ENCODE measurements at regions not wholly inside any gene's neighbourhood (a gene's known extent, or its start where the extent isn't known, plus 50 kb on each side); places are given as distances from the start of the nearest gene placed in this dataset.

DNA sequence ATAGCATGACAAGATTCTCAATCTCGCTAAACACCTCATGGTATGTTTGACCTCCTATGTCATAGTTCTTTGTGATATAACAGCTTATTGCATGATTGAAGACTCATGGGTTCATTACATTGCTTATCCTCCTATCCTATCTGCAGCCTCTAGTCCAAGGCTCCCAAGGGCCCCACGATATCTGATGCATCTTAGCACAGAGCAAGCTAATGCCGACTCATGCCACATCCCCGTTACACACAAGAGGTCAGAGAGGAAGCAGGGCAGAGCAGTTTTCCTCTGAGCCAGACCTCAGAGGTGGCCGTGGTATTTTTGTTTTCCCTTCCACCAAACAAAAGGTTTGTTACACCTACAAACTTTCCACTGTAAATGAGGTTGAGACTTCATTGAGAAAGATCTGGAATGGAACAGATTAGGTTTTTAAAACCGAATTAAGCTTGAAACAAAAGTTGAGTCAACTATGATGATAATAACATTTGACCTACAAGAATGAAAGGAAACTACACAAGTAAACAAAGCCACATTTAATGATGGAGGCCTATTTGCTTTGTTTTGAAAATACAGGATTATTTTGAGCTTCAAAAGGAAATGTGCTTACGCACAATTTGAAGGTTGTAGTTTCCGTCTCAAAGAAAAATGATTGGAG lies 133.9 kb upstream of the MYLIP start:
- no peak for DNase-seq (ENCODE audit: low spot score)

DNA sequence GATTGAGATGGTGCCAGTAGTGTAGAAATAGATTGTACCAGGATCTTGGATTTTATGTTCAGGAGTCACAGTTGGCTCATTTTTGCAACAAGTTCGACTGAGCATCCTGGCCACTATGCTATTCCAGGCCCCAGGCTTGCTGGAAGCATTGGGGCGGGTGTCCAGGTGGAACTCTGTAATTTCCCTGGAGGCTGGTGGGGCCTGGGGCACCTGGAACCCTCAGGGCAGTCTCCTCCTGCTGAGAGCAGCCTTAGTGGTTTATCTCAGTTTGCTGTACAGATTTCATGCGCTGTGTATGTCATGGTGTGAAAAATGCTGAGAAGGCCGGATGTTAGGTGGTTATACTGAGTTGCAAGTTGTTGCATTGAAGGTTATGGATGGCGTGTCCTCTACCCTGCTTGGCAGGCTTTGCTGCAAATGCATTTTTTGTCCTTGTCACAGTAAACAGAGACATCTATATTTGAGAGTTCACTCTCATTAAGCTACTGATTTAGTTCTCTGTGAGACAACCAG lies 135.1 kb upstream of the MYLIP start:
- DNase-seq (ENCODE audit: low spot score): no peak

DNA sequence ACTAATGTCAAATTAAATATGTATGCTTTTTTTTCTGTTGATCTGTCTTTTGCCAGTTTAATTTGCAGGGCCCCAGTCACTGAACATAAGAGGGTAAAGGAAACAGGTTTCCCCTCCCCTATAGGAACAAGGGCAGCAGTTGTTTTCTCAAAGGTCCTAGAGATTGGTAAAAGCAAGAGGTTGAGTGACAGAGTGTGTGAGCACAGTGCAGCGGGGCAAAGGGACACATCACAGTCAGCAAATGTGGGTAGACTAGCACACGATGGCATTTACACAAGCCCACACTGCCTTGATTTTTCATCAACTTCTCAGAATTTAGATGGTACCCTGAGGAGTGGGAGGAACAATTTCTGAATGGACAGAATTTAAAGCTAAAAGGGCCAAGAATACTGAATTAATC lies 138.7 kb upstream of the MYLIP start:
- no peak for DNase-seq (ENCODE audit: low spot score)

DNA sequence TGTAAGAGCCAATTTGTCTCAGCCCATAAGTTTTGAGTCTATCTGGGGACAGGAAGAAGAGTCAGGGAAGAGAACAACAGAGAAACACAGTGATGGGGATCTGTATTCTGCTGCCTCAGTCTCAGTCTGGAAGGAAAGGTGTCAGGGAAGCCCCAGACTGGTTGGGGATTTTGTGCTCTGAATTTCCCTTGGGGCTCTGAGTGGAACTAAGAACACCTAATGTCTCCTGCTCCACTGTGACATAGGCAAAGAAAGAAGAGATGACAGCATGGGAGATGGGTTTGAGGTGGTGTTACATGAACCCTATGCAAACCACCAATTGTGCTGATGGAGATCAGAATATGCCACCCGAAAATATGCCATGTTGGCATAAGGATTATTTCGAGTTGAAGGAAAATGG lies 139.5 kb upstream of the MYLIP start:
- no peak for DNase-seq (ENCODE audit: low spot score)

DNA sequence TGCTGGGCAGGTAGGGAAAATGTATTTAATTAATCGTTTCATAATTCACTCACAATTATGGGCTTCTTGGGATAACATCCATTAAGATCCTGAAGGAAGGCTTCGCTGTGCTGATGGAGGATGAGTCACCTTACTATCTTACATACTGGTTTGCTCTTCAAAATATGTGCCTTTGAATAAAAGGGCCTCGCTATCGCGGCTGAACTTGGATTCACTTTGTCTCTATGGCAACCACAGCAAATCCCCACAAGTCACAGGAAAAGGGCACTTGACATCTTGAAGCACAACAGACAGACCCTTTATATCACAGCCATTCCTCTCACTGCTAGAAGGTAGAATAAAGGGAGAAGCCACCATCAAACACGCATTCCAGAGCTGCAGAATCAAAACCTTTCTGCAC lies 141.3 kb upstream of the MYLIP start:
- DNase-seq (ENCODE audit: low spot score): no peak

DNA sequence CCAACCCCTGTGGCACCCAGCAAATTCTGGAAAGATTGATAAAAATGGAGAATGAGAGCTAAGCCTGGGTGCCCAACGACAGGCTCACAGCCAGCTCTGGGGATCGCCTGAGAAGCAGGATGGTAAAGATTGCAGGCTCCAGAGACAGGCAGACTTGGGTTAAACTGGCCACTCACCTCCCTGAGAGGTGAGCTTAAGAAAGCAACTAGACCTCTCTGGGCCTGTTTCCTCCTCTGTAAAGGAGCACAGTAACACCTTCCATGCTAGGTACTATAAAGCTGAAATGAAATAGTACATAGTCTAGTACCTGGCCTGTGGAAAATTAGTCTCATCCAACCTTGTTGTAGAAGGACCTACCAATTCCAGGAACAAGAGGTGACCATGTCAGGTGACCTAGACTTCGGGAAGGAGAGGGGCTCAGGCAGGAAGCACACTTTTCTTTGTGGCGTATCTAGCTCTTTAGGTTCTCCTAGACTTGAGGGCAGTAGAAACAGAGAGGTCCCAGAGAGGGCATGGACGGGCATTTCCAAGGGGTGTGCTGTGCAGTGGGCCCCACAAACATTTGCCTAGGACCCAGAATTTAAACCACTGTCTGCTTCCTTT lies 142.8 kb upstream of the MYLIP start:
- no peak for DNase-seq (ENCODE audit: low spot score)

DNA sequence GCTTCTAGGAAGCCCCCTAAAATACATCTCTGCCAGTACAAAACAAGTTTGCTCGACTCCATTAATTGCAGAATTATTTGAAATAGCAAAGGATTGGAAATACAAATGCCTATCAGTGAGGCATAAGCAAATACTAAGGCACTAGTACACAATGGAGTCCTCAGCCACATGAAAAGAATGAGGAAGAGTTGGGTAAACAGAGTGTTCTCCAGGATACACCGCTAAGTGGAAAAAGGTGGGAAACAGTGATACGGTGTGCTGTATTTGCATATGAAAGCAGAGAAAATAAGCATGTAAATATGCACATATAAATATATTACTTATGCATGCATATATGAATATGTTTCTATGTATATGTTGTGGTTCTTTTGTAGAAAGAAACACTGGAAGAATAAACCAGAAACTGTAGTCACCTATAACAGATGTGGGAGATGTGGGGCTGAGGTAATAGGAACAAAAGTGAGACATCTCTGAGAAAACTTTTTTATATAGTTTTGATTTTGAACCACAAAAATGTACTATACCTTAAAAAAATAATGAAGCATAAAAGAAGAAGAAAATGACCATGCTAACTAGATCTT lies 143.4 kb upstream of the MYLIP start:
- DNase-seq (ENCODE audit: low spot score): no peak

DNA sequence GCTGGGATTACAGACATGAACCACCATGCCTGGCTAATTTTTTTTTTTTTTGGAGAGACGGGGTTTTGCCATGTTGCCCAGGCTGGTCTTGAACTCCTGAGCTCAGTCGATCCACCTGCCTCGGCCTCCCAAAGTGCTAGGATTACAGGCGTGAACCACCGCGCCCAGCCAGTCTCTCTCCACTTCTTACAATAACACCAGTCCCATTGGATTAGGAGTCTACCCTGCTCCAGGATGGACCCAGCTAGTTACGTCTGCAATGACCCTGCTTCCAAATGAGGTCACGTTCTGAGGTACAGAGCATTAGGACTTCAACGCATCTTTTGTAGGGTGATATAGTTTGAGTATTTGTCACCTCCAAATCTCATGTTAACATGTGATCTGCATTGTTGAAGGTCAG lies 146.9 kb upstream of the MYLIP start:
- DNase-seq (ENCODE audit: low spot score): no peak

DNA sequence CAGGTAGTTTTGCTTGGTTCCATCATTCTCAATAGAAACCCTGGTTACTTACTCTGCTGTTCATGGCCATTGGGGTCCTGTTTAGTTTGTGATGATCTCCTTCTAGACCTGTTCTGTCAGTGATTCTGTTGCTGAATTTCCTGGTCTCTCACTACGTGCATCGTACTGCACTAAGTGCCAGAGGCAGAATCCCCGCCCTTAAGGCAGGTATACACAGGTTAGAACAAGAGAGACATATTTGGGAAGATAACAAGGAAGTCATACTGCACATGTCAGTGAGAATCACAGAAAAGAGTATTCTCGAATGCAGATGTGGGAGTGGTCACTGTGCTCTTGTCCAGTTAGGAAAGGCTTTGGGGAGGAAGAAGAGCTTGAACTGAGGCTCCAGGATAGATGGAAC lies 148.1 kb upstream of the MYLIP start:
- DNase-seq (ENCODE audit: low spot score): no peak

DNA sequence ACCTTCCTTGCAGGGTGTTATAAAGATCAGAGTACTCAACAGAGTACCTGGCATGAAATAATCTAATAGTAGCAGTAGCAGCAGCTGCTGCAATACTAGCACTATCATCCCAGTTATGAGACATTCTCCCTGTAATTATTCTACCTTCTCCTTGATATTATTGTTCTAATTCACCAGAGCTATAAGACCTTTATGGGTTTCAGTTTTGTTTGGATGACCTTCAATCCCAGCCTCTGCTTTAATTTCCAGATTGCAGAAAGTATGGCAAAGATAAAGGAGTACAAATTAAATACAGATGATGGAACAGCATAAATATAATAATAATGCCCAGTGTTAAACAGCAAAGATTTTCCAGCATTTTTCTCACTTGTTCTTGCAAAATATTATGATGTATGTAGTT lies 150.5 kb upstream of the MYLIP start:
- no peak for DNase-seq (ENCODE audit: low spot score)

DNA sequence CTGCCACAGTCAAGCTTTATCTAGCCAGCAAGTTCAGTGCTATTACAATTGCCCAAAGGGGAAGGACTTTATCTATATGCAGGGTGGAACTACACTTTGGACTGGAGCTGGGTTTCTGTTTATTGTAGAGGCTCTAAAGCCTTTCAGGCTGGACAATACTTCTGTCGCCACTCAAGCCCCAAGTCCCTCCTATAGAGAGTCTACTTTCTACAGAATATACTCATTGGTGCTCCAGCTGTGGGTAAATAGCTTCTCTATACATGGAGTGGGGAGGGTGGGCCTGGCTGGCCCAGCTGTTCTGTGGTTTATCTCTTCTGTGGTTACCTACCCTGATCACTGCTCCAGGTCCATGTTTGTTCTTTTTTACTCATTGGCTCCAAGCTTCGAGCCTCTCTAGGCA lies 151.8 kb upstream of the MYLIP start:
- no peak for DNase-seq (ENCODE audit: low spot score)

DNA sequence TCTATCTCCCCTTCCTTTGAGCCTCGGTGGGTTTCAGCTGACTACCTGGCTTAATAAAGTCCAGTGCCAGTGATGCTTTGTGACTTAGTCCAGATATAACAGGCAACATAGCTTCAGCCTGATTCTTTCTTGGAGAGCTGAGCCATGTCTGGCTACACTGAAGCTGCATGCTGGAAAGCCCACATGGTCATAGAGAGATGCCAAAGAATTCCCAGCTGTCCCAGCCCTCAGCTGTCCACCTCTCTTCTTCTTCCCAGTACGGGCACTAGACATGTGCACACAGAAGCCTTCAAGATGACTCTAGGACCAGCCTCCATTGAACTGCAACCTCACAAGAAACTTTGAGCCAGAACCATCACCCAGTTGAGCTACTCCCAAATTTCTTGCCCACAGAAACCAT lies 154.1 kb upstream of the MYLIP start:
- DNase-seq (ENCODE audit: low spot score): peak; percentile 24

DNA sequence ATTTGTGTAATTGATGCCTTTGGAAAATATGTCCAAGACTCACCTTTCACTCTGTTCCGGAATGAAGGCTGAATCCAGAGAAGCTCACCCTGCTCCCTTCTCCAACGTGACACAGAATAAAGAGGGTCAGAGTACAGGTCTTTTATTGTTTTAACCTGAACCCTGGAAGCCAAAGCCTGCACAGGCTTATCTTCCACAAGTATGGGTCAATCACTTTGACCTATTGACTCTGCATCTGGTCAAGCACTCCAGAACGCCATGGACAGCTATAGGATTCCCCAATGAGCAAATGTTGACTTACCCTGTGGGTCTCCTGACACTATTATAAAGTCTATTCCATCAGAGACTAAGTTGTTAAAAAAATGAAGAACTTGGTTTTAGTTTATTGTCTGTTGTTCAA lies 158.4 kb upstream of the MYLIP start:
- DNase-seq (ENCODE audit: low spot score): no peak

DNA sequence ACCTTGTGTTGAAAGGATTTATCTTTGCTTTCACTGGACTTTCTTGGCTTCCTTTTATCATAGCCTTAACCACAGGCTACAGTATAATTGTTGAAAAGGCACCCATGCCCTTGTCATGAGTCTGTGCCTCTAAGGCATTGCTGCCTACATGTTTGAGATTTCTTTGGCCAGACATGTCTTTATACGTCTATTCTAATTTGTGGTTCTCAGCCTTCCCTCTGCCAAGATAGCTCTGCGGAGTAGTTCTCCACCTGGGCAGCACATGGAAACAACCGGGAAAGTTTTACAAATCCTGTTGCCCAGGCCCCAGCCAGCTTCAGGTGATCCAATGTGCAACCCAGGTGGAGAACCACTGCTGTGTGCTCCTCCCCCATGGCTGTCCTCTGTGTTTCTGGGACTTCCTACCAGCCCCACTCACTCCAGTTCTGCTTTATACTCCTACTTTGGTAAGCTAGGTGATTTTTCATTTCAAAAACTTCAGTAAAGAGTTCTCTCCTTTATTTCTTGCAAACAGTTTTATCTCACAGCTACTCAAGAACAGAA lies 159.6 kb upstream of the MYLIP start:
- no peak for DNase-seq (ENCODE audit: low spot score)

DNA sequence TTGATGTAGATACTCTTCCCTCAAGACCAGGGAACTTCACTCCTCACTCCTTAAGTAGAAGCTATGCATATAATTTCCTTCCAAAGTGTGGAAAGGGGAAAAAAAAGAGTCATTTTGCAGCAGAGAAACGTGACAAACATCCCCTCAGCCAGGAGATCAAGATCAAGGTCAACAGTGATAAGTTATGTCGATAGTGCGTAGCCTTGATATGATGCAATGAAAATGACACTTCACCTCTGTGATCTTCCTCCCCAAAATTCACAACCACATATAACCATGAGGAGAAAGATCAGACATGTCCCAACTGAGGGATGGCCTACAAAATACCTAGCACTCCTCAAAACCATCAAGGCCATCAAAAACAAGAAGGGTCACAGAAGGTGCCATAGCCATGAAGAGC lies 160.4 kb upstream of the MYLIP start:
- no peak for DNase-seq (ENCODE audit: low spot score)

DNA sequence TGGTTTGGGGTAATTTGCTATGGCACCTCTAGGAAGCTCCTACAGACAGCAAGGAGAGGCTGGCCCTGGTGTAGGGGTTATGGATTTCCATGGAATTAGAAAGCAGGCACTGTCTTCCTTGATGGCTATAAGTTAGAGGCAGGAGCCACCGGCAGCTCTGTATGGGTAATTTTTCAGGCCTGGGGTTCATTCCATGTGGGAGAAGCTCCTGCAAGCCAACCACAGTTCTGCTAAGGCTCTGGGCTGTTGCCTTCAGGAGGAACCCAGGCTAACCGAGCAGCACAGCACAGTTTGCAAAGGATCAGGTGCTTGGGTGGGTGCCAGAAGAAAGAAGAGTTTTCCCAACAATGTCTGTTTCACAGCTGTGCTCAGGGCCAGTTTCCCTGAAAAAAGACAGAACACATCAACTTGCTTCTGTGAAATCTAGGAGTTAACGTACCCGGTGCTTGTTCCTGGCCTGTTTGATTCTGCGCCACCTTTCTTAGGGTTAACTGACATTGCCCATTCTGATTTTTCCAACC lies 162.8 kb upstream of the MYLIP start:
- DNase-seq (ENCODE audit: low spot score): no peak

DNA sequence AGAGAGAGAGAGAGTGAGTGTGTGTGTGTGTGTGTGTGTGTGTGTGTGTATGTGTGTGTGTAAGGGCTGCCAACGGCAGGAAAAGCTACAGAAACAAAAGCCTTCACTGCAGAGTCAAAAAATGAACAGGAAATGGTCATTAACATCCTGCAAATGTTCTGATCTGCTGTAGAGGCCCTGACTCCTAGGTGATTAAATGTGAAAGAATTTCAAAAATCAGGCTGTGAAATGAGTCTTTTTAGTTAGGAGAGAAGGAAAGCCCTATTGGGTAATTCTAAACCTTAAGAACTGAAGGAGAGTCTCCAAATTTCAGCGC lies 166.5 kb upstream of the MYLIP start:
- no peak for DNase-seq (ENCODE audit: low spot score)

DNA sequence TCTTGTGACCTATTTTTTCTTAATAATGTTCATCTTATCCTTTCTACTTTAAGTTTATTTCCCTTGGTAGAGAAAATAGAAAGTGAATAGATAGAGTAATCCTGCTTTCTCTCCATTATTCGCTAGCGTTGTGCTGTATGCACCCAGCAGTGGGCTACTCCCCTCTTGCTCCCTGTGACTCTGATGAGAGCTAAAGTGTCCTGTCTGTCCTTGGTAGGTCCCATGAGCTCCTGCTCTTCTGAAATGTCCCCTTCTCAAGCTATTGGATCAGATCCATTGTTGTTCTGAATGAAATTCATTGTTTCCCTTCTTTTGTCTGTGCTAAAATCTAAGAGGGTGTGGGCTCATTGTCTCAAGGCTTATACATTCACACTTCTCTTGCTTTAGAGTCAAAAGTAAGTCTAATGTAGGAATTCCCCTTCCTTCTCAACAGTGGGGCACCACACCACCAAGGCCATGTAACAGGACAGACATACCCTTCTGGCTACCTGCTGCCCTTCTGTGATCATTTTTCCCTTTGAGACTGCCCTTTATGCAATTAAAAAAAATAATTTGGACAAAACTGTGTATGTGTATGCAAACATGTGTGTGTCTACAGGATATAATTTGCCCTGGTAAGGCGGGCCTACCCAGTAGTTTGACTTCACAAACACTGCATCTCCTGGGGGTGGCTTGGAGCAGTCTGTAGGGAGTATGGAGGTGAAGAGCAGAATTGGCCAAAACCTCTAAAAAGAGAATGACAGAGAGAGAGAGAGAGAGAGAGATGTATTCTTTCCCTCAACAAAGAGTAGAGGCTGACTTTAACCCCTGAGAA lies 167.0 kb upstream of the MYLIP start:
- DNase-seq (ENCODE audit: low spot score): no peak

DNA sequence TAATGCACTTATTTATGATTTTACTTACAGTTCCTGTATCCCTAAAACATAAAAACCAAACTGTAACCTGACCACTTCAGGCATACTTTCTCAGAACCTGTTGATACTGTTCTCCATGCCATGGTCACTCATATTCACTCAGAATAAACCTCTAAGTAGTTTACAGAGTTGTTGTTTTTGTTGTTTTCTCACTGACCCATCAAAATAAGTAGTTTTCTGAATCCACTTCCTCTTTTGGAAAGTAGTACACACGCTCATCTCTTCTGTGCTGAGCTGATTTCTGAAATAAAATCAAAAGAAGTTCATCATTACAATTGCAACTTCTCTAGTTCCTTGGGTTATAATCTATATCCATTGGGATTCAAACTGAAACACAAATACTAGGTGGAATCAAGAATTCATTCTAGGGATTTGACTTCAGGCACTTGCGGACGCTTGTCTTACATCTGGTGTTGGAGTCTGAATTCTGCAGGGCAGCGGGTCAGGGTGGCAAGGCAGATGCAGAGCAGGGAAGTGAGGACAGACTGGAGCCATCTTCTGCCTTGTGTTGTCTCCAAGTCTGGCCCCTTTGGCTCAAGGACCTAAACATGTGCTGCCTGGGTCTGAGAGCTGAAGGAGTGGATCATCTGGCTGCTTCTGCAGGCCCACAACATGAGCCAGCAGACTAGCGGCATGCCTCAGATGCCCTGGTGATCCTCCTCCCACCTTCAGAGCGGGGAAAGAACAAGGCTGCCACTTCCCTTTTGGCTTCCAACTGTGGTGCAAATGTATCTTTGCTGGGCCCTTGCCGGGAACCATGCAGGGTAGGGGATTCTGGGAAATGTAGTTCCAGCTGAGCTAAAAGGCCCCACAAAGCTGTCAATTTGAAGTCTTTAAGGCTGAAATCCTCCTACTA lies 167.9 kb upstream of the MYLIP start:
- no peak for DNase-seq (ENCODE audit: low spot score)

DNA sequence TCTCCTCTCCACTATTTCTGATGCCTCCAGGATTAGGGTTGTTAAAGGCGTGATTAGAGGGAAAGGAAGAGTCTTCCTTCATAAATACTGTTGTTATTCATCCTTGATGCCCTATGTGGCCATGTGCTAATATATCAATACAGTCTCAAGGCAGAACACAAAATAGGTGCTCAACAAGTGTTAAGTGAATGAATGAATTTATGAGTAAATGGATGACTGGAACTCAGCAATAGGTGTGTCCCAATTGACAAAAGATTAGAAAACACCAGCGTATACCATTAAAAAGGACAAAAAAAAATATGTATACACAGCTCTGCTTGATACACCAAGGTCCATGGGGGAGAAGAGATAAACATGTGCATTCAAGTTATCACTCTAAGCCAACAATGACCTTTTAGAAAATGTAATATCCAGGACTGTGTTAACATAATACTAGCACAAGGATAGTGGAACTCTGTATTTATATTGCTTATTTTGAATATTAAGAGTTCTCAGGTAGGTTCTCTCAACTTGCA lies 171.2 kb upstream of the MYLIP start:
- DNase-seq (ENCODE audit: low spot score): no peak
